ENCODE measurements at regions not wholly inside any gene's neighbourhood (a gene's known extent, or its start where the extent isn't known, plus 50 kb on each side); places are given as distances from the start of the nearest gene placed in this dataset.
"Not testable (repeated sequence)": the region's sequence is repeated elsewhere in the genome, so short reads cannot be mapped to it uniquely, and the experiment has no call there.

- not testable (repeated sequence) for TF ChIP-seq CTCF, EZH2, EZH2phosphoT487 (IDR thresholded peaks at IDR 0.05)
These were observed 52.7 kb upstream of the RNF182 start for GRCh38 chr6:13872006-13872405.
